SK-N-MC (cell line): ENCODE measurements at regions not wholly inside any gene's neighbourhood (a gene's known extent, or its start where the extent isn't known, plus 50 kb on each side); places are given as distances from the start of the nearest gene placed in this dataset.

Experiments used
- EZH2 ChIP-seq: fragments of 200-600 bp; sonication (generic); IDR thresholded peaks from one replicate; pipeline ENCODE4 v1.6.1; 2017; ENCODE audit warnings: antibody characterized with exemption
- FOXP2 ChIP-seq: optimal IDR thresholded peaks from 2 replicates; pipeline ENCODE3; 2011; ENCODE audit warnings: mild to moderate bottlenecking, moderate library complexity; ENCODE audit not compliant: insufficient read depth; ENCODE audit errors: extremely low read length, control extremely low read depth
- POLR2AphosphoS5 ChIP-seq: IDR thresholded peaks from 2 replicates; pipeline ENCODE4 v1.6.1; 2012; ENCODE audit warnings: mild to moderate bottlenecking, low read depth, low read length, borderline replicate concordance

- TF ChIP-seq EZH2: no peak
- no peak for TF ChIP-seq POLR2AphosphoS5
- TF ChIP-seq FOXP2: no peak
Observed at GRCh38 chr6:28738396-28738765, 185.4 kb downstream of the TRIM27 start.
